ENCODE measurements at regions not wholly inside any gene's neighbourhood (a gene's known extent, or its start where the extent isn't known, plus 50 kb on each side); places are given as distances from the start of the nearest gene placed in this dataset.
"Not testable (repeated sequence)": the region's sequence is repeated elsewhere in the genome, so short reads cannot be mapped to it uniquely, and the experiment has no call there.

GRCh38 chr13:63773476-63773875, 2357.8 kb upstream of the PCDH20 start (continued):
- no peak for TF ChIP-seq ZBTB33 (IDR thresholded peaks at IDR 0.05)

DNA sequence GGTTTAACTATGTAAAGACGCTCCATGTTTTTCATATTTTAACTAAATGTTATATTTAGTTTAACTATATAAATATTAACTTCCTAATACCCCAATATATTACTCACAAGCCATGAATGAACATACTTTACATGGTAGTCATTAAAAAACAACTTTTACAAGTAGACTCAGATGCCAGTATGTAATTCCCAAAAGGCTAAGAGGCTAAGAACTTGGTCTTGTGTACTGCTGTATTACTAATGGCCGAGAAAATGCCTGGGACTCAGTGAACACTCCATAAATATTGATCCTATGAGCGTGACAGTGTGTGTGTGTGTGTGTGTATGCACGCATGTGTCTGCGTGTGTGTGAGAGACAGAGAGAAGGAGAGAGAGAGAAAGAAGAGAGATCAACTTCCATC, 2342.0 kb upstream of the PCDH20 start:
- H3K36me3 ChIP-seq (ENCODE audit: control insufficient read depth in 4 of 4, insufficient read depth in 3 of 4, low read depth in 1 of 4, low read length in 3 of 4); H3K27me3 ChIP-seq (ENCODE audit: control insufficient read depth in 4 of 4, insufficient read depth in 4 of 4, low read length in 3 of 4); H3K9me3 ChIP-seq (ENCODE audit: control insufficient read depth in 4 of 4, low read length in 3 of 4); H3K9ac ChIP-seq (ENCODE audit: low read depth in 1 of 2, low read length in 2 of 2); H3K27ac ChIP-seq (ENCODE audit: low read depth in 1 of 2, low read length in 2 of 2); H3K4me1 ChIP-seq (ENCODE audit: control insufficient read depth in 4 of 4, insufficient read depth in 4 of 4, low read length in 3 of 4); DNase-seq (ENCODE audit: low spot score); H3K4me3 ChIP-seq (ENCODE audit: low read depth in 1 of 3, low read length in 3 of 3): not testable (repeated sequence)
- WGBS = 59% methylated on average over 4 of the region's 5 CpGs

GRCh38 chr13:63749857-63750256, 2334.2 kb upstream of the PCDH20 start:
- H3K36me3 ChIP-seq (ENCODE audit: control insufficient read depth in 4 of 4, insufficient read depth in 3 of 4, low read depth in 1 of 4, low read length in 3 of 4); H3K4me3 ChIP-seq (ENCODE audit: low read depth in 1 of 3, low read length in 3 of 3); H3K9ac ChIP-seq (ENCODE audit: low read depth in 1 of 2, low read length in 2 of 2); H3K9me3 ChIP-seq (ENCODE audit: control insufficient read depth in 4 of 4, low read length in 3 of 4); DNase-seq (ENCODE audit: low spot score); H3K4me1 ChIP-seq (ENCODE audit: control insufficient read depth in 4 of 4, insufficient read depth in 4 of 4, low read length in 3 of 4); H3K27ac ChIP-seq (ENCODE audit: low read depth in 1 of 2, low read length in 2 of 2); H3K27me3 ChIP-seq (ENCODE audit: control insufficient read depth in 4 of 4, insufficient read depth in 4 of 4, low read length in 3 of 4): not testable (repeated sequence)
- WGBS = no CpG with 5 or more reads among the region's 2 CpGs

DNA sequence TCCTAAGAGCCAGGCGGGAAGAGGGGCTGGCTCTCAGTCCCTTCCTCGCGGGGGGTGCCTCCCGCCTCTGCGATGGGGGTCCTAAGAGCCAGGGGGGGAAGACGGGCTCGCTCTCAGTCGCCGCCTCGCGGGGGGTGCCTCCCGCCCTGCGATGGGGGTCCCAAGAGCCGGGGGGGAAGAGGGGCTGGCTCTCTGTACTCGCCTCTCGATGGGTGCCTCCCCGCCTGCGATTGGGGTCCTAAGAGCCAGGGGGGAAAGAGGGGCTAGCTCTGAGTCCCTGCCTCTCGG, 2326.1 kb upstream of the PCDH20 start:
- WGBS = 94% methylated on average over 19 of the region's 19 CpGs
- H3K27ac ChIP-seq (ENCODE audit: low read depth in 1 of 2, low read length in 2 of 2); H3K4me1 ChIP-seq (ENCODE audit: control insufficient read depth in 4 of 4, insufficient read depth in 4 of 4, low read length in 3 of 4); H3K9me3 ChIP-seq (ENCODE audit: control insufficient read depth in 4 of 4, low read length in 3 of 4); H3K4me3 ChIP-seq (ENCODE audit: low read depth in 1 of 3, low read length in 3 of 3); DNase-seq (ENCODE audit: low spot score); H3K36me3 ChIP-seq (ENCODE audit: control insufficient read depth in 4 of 4, insufficient read depth in 3 of 4, low read depth in 1 of 4, low read length in 3 of 4); H3K27me3 ChIP-seq (ENCODE audit: control insufficient read depth in 4 of 4, insufficient read depth in 4 of 4, low read length in 3 of 4); H3K9ac ChIP-seq (ENCODE audit: low read depth in 1 of 2, low read length in 2 of 2): not testable (repeated sequence)

GRCh38 chr13:63741029-63741813, 2325.6 kb upstream of the PCDH20 start:
- H3K36me3 ChIP-seq (ENCODE audit: control insufficient read depth in 4 of 4, insufficient read depth in 3 of 4, low read depth in 1 of 4, low read length in 3 of 4) = no peaks in the 10 kb centered on the region
- H3K27ac ChIP-seq (ENCODE audit: low read depth in 1 of 2, low read length in 2 of 2) = no peak overlapping the region
- H3K27me3 ChIP-seq (ENCODE audit: control insufficient read depth in 4 of 4, insufficient read depth in 4 of 4, low read length in 3 of 4) = no peaks in the 10 kb centered on the region
- no peaks in the 10 kb centered on the region for H3K4me1 ChIP-seq (ENCODE audit: control insufficient read depth in 4 of 4, insufficient read depth in 4 of 4, low read length in 3 of 4)
- TF ChIP-seq, protein P1, sequence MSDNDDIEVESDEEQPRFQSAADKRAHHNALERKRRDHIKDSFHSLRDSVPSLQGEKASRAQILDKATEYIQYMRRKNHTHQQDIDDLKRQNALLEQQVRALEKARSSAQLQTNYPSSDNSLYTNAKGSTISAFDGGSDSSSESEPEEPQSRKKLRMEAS (IDR thresholded peaks at IDR 0.05) = no peak
- TF ChIP-seq NR2F2 (IDR thresholded peaks at IDR 0.05) (no peak), EGR1 (IDR thresholded peaks at IDR 0.05; ENCODE audit: low read depth in 2 of 2) (no peak), YY1 (IDR thresholded peaks at IDR 0.05) (no peak), JUND (IDR thresholded peaks at IDR 0.05) (no peak), FOXA1 (IDR thresholded peaks at IDR 0.05) (no peak), GABPA (IDR thresholded peaks at IDR 0.05 in 1 of 2, conservative IDR thresholded peaks at IDR 0.05 in 1 of 2) (no peak)
- TF ChIP-seq, protein P2, sequence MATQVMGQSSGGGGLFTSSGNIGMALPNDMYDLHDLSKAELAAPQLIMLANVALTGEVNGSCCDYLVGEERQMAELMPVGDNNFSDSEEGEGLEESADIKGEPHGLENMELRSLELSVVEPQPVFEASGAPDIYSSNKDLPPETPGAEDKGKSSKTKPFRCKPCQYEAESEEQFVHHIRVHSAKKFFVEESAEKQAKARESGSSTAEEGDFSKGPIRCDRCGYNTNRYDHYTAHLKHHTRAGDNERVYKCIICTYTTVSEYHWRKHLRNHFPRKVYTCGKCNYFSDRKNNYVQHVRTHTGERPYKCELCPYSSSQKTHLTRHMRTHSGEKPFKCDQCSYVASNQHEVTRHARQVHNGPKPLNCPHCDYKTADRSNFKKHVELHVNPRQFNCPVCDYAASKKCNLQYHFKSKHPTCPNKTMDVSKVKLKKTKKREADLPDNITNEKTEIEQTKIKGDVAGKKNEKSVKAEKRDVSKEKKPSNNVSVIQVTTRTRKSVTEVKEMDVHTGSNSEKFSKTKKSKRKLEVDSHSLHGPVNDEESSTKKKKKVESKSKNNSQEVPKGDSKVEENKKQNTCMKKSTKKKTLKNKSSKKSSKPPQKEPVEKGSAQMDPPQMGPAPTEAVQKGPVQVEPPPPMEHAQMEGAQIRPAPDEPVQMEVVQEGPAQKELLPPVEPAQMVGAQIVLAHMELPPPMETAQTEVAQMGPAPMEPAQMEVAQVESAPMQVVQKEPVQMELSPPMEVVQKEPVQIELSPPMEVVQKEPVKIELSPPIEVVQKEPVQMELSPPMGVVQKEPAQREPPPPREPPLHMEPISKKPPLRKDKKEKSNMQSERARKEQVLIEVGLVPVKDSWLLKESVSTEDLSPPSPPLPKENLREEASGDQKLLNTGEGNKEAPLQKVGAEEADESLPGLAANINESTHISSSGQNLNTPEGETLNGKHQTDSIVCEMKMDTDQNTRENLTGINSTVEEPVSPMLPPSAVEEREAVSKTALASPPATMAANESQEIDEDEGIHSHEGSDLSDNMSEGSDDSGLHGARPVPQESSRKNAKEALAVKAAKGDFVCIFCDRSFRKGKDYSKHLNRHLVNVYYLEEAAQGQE (IDR thresholded peaks at IDR 0.05) = no peak
- TF ChIP-seq, protein P3, sequence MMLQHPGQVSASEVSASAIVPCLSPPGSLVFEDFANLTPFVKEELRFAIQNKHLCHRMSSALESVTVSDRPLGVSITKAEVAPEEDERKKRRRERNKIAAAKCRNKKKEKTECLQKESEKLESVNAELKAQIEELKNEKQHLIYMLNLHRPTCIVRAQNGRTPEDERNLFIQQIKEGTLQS (IDR thresholded peaks at IDR 0.05) = no peak
- no peaks in the 10 kb centered on the region for H3K9me3 ChIP-seq (ENCODE audit: control insufficient read depth in 4 of 4, low read length in 3 of 4)
- no peak overlapping the region for H3K4me3 ChIP-seq (ENCODE audit: low read depth in 1 of 3, low read length in 3 of 3)
- no peak overlapping the region for H3K9ac ChIP-seq (ENCODE audit: low read depth in 1 of 2, low read length in 2 of 2)
- 94% methylated on average over 36 of the region's 36 CpGs for WGBS
- DNase-seq (ENCODE audit: low spot score) = no peak

DNA sequence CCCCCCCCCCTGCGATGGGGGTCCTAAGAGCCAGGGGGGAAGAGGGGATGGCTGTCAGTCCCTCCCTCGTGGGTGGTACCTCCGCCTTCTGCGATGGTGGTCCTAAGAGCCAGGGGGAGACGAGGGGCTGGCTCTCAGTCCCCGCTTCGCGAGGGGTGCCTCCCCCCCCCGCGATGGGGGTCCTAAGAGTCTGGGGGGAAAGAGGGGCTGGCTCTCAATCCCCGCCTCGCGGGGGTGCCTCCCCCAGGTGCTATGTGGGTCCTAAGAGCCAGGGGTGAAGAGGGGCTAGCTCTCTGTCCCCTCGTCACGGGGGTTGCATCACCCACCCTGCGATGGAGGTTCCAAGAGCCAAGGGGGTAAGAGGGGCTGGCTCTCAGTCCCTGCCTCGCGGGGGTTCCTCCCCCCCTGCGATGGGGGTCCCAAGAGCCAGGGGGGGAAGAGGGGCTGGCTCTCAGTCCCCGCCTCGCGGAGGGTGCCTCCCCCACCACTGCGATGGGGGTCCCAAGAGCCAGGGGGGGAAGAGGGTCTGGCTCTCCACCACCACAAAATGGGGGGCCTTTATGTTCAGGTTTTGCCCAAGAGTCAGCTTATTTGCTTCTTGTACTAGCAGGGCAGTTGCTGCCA, 2323.6 kb upstream of the PCDH20 start:
- WGBS = 96% methylated on average over 23 of the region's 23 CpGs
- H3K4me3 ChIP-seq (ENCODE audit: low read depth in 1 of 3, low read length in 3 of 3); H3K27me3 ChIP-seq (ENCODE audit: control insufficient read depth in 4 of 4, insufficient read depth in 4 of 4, low read length in 3 of 4); H3K9ac ChIP-seq (ENCODE audit: low read depth in 1 of 2, low read length in 2 of 2); H3K36me3 ChIP-seq (ENCODE audit: control insufficient read depth in 4 of 4, insufficient read depth in 3 of 4, low read depth in 1 of 4, low read length in 3 of 4); H3K4me1 ChIP-seq (ENCODE audit: control insufficient read depth in 4 of 4, insufficient read depth in 4 of 4, low read length in 3 of 4); H3K27ac ChIP-seq (ENCODE audit: low read depth in 1 of 2, low read length in 2 of 2); DNase-seq (ENCODE audit: low spot score); H3K9me3 ChIP-seq (ENCODE audit: control insufficient read depth in 4 of 4, low read length in 3 of 4): not testable (repeated sequence)

Measured in liver (tissue), 7 donors.